GM23338 (cell line): ENCODE measurements at regions not wholly inside any gene's neighbourhood (a gene's known extent, or its start where the extent isn't known, plus 50 kb on each side); places are given as distances from the start of the nearest gene placed in this dataset.

Experiments
- ATAC-seq: fragments of 200-7000 bp; cut with Tn5 transposase; 3 replicates; pipeline ENCODE4 v1.9.1; 2020
- DNase-seq: peaks from one replicate; pipeline ENCODE4 v3.0.0-alpha.2; 2015; ENCODE audit warnings: low spot score
- H2AFZ ChIP-seq: fragments of 200-600 bp; sonication (generic); 2 replicates; pipeline ENCODE4 v1.8.0; 2016; ENCODE audit warnings: antibody characterized with exemption, mild to moderate bottlenecking, moderate library complexity
- H3F3A ChIP-seq: fragments of 200-600 bp; sonication (generic); replicated peaks from 2 replicates; pipeline ENCODE4 v1.8.0; 2017; ENCODE audit warnings: antibody characterized with exemption, mixed run types, low read depth
- H3K27ac ChIP-seq: fragments of 200-600 bp; sonication (generic); 2 replicates; pipeline ENCODE4 v1.6.1; 2016; ENCODE audit warnings: low read depth
- H3K27me3 ChIP-seq: fragments of 200-600 bp; sonication (generic); 2 replicates; pipeline ENCODE4 v1.8.0; 2016; ENCODE audit warnings: mild to moderate bottlenecking, mixed run types, moderate library complexity; ENCODE audit not compliant: insufficient read depth
- H3K36me3 ChIP-seq: fragments of 200-600 bp; sonication (generic); 2 replicates; pipeline ENCODE4 v1.8.0; 2016; ENCODE audit warnings: mild to moderate bottlenecking; ENCODE audit not compliant: insufficient read depth
- H3K4me1 ChIP-seq: fragments of 200-600 bp; sonication (generic); 2 replicates; pipeline ENCODE4 v1.8.0; 2016; ENCODE audit warnings: mild to moderate bottlenecking, moderate library complexity; ENCODE audit not compliant: insufficient read depth
- H3K4me2 ChIP-seq: fragments of 200-600 bp; sonication (generic); 2 replicates; pipeline ENCODE4 v1.7.1; 2017; ENCODE audit warnings: mixed run types
- H3K4me3 ChIP-seq: fragments of 200-600 bp; sonication (generic); 2 replicates; pipeline ENCODE4 v1.6.1; 2016; ENCODE audit warnings: mixed run types
- H3K79me2 ChIP-seq: fragments of 200-600 bp; sonication (generic); replicated peaks from 2 replicates; pipeline ENCODE4 v1.8.0; 2017; ENCODE audit warnings: mild to moderate bottlenecking; ENCODE audit not compliant: insufficient read depth
- H3K9me2 ChIP-seq: fragments of 200-600 bp; sonication (generic); 2 replicates; pipeline ENCODE4 v1.8.0; 2017; ENCODE audit not compliant: insufficient read depth
- H4K20me1 ChIP-seq: fragments of 200-600 bp; sonication (generic); replicated peaks from 2 replicates; pipeline ENCODE4 v1.8.0; 2017; ENCODE audit warnings: mild to moderate bottlenecking; ENCODE audit not compliant: insufficient read depth
- H3K27ac Mint-ChIP-seq: 2 replicates; pipeline ENCODE4 v1.8.0; 2020; ENCODE audit warnings: inconsistent platforms, mild to moderate bottlenecking, moderate library complexity, mixed read lengths
- H3K27me3 Mint-ChIP-seq: 3 replicates; pipeline ENCODE4 v1.8.0; 2022; ENCODE audit warnings: low read depth, mild to moderate bottlenecking, moderate library complexity, mixed read lengths, inconsistent platforms; ENCODE audit not compliant: insufficient read depth, poor library complexity
- H3K36me3 Mint-ChIP-seq: 3 replicates; pipeline ENCODE4 v1.8.0; 2021; ENCODE audit warnings: low read depth, mild to moderate bottlenecking, inconsistent platforms, moderate library complexity, mixed read lengths
- H3K4me1 Mint-ChIP-seq: 3 replicates; pipeline ENCODE4 v1.8.0; 2020; ENCODE audit warnings: mild to moderate bottlenecking, inconsistent platforms, mixed read lengths
- H3K4me3 Mint-ChIP-seq: 3 replicates; pipeline ENCODE4 v1.8.0; 2021; ENCODE audit warnings: moderate library complexity, mild to moderate bottlenecking, inconsistent platforms, mixed read lengths
- H3K9me3 Mint-ChIP-seq: 3 replicates; pipeline ENCODE4 v1.8.0; 2020; ENCODE audit warnings: moderate library complexity, mild to moderate bottlenecking, inconsistent platforms, mixed read lengths
- EZH2phosphoT487 ChIP-seq: fragments of 200-600 bp; sonication (generic); IDR thresholded peaks from one replicate; pipeline ENCODE4 v1.8.1; 2018; ENCODE audit warnings: antibody characterized with exemption; ENCODE audit not compliant: unreplicated experiment
- JUNB ChIP-seq: IDR thresholded peaks from one replicate; pipeline ENCODE4 v1.6.1; 2016; ENCODE audit warnings: antibody characterized with exemption; ENCODE audit not compliant: unreplicated experiment
- NANOG ChIP-seq: IDR thresholded peaks from 2 replicates; pipeline ENCODE4 v1.6.1; 2016; ENCODE audit warnings: antibody characterized with exemption, borderline replicate concordance
- POLR2AphosphoS5 ChIP-seq: IDR thresholded peaks from 2 replicates; pipeline ENCODE4 v1.6.1; 2016; ENCODE audit warnings: antibody characterized with exemption, low read depth
- ZNF114 ChIP-seq: fragments of 250-450 bp; sonication (Bioruptor Pico); IDR thresholded peaks from 2 replicates; pipeline ENCODE4 v1.5.0; 2020; ENCODE audit warnings: mild to moderate bottlenecking, moderate library complexity
- ZNF331 ChIP-seq: fragments of 250-450 bp; sonication (Bioruptor Pico); IDR thresholded peaks from 2 replicates; pipeline ENCODE4 v1.5.0; 2020; ENCODE audit warnings: low read depth, mild to moderate bottlenecking, moderate library complexity
- TF ChIP-seq, protein P1 (sequence below): IDR thresholded peaks from 2 replicates; pipeline ENCODE4 v1.6.1; 2016; ENCODE audit warnings: antibody characterized with exemption
- TF ChIP-seq, protein P2 (sequence below), 2 experiments: fragments of 200-600 bp in 1 of 2; sonication (generic) in 1 of 2; conservative IDR thresholded peaks; 2 replicates each; pipeline versions ENCODE4 v1.5.1 to v1.6.1; 2016 to 2017; ENCODE audit warnings: antibody characterized with exemption in 2 of 2, low read depth in 2 of 2, mild to moderate bottlenecking in 2 of 2, moderate library complexity in 1 of 2
- TF ChIP-seq, protein P3 (sequence below): IDR thresholded peaks from one replicate; pipeline ENCODE4 v1.6.1; 2018; ENCODE audit warnings: antibody characterized with exemption; ENCODE audit not compliant: unreplicated experiment

DNA sequence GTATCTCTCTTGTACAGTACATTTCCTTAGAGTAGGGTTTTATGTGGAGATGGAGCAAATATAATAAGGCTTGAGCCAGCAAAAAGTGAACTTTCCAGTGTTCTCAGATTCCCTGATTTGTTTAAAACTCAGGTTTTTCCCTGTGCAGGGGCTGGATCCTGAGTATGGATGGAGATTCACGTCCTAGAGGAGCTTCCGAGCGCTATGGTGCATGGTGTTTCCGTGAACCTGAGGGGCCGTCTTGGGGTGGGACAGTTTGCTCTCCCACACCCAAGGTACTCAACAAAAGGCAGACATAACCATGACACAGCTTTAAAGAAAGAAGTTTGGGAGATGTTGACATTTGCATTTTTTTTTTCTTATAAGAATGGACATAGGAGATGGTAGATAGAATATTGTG is 122.5 kb downstream of the SEC23IP start:
- Histone ChIP-seq H2AFZ (no peak overlapping the region), H3K4me1 (no peaks in the 10 kb centered on the region), H3K36me3 (no peaks in the 10 kb centered on the region), H3K4me2 (no peak overlapping the region), H4K20me1 (no peaks in the 10 kb centered on the region), H3K9me2 (0 out of 2 replicates have a peak, but pooled peaks cover 8% of the 10 kb centered on the region), H3K27me3 (no peaks in the 10 kb centered on the region), H3K79me2 (no peaks in the 10 kb centered on the region), H3F3A (no peaks in the 10 kb centered on the region), H3K4me3 (no peak overlapping the region), H3K27ac (no peak overlapping the region)
- Mint-ChIP-seq H3K4me1 (no peaks in the 10 kb centered on the region), H3K4me3 (no peak overlapping the region), H3K27me3 (peaks cover 3% of the 10 kb centered on the region), H3K36me3 (no peaks in the 10 kb centered on the region), H3K27ac (no peak overlapping the region), H3K9me3 (no peaks in the 10 kb centered on the region)
- TF ChIP-seq JUNB = no peak
- no peak for DNase-seq
- no peak for ATAC-seq

DNA sequence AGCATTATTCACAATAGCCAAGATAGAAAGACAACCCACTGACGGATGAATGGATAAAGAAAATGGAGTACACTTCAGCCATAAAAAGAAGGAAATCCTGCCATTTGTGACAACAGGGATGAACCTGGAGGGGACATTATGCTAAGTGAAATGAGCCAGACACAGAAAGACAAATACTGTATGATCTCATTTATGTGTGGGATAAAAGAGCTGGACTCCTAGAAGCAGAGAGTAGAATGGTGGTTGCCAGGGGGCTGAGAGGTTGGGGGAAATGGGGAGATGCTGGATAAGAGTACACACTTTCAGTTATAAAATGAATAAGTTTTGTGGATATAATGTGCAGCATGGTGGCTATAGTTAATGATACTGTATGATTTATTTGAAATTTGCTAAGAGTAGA is 124.4 kb downstream of the SEC23IP start:
- no peak overlapping the region for H3K27ac ChIP-seq
- H3K4me3 ChIP-seq = no peak overlapping the region
- H4K20me1 ChIP-seq = no peaks in the 10 kb centered on the region
- TF ChIP-seq, protein P1, sequence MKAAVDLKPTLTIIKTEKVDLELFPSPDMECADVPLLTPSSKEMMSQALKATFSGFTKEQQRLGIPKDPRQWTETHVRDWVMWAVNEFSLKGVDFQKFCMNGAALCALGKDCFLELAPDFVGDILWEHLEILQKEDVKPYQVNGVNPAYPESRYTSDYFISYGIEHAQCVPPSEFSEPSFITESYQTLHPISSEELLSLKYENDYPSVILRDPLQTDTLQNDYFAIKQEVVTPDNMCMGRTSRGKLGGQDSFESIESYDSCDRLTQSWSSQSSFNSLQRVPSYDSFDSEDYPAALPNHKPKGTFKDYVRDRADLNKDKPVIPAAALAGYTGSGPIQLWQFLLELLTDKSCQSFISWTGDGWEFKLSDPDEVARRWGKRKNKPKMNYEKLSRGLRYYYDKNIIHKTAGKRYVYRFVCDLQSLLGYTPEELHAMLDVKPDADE = no peak
- TF ChIP-seq, protein P2, sequence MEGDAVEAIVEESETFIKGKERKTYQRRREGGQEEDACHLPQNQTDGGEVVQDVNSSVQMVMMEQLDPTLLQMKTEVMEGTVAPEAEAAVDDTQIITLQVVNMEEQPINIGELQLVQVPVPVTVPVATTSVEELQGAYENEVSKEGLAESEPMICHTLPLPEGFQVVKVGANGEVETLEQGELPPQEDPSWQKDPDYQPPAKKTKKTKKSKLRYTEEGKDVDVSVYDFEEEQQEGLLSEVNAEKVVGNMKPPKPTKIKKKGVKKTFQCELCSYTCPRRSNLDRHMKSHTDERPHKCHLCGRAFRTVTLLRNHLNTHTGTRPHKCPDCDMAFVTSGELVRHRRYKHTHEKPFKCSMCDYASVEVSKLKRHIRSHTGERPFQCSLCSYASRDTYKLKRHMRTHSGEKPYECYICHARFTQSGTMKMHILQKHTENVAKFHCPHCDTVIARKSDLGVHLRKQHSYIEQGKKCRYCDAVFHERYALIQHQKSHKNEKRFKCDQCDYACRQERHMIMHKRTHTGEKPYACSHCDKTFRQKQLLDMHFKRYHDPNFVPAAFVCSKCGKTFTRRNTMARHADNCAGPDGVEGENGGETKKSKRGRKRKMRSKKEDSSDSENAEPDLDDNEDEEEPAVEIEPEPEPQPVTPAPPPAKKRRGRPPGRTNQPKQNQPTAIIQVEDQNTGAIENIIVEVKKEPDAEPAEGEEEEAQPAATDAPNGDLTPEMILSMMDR (conservative IDR thresholded peaks at IDR 0.05; ENCODE audit: low read depth in 2 of 2) = no peak
- TF ChIP-seq ZNF331 (CRISPR knock-in tag) (no peak), NANOG (no peak), POLR2AphosphoS5 (no peak)
- H3K36me3 Mint-ChIP-seq = no peaks in the 10 kb centered on the region
- ATAC-seq = no peak
- H3K4me1 Mint-ChIP-seq = no peaks in the 10 kb centered on the region
- no peak overlapping the region for H2AFZ ChIP-seq
- no peak overlapping the region for H3K4me2 ChIP-seq
- no peak overlapping the region for H3K27ac Mint-ChIP-seq
- H3K4me1 ChIP-seq = no peaks in the 10 kb centered on the region
- no peaks in the 10 kb centered on the region for H3K36me3 ChIP-seq
- H3K27me3 ChIP-seq = no peaks in the 10 kb centered on the region
- H3K79me2 ChIP-seq = no peaks in the 10 kb centered on the region
- H3K9me3 Mint-ChIP-seq = no peaks in the 10 kb centered on the region
- H3K9me2 ChIP-seq = 0 out of 2 replicates have a peak, but pooled peaks cover 14% of the 10 kb centered on the region
- no peak overlapping the region for H3K4me3 Mint-ChIP-seq
- peaks cover 3% of the 10 kb centered on the region for H3K27me3 Mint-ChIP-seq
- no peak for DNase-seq
- H3F3A ChIP-seq = no peaks in the 10 kb centered on the region

DNA sequence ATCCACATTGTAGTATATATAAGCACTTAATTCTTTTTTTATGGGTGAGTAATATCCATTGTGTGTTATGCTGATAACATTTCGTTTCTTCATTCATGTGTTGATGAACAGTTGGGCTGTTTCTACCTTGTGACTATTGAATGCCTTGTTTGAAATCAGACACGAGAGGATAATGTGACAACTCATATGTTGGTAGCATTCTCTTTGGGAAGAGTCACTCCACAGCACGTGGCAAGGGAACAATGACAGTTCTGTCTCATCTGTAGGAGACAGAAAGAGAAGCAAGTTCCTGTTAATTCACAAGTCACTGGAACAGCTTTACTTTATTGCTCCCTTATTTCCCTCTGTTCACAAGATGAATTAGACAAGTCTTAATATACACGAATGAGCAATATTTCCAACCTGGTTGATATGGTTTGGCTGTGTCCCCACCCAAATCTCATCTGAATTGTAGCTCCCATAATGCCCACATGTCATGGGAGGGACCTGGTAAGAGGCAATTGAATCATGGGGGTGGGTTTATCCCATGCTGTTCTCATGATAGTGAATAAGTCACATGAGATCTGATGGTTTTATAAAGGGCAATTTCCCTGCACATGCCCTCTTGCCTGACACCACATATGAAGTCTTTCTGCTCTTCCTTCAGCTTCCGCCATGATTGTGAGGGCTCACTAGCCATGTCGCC is 125.3 kb downstream of the SEC23IP start:
- Histone ChIP-seq H3K9me2 (0 out of 2 replicates have a peak, but pooled peaks cover 16% of the 10 kb centered on the region), H3K4me2 (no peak overlapping the region), H3K79me2 (no peaks in the 10 kb centered on the region), H2AFZ (no peak overlapping the region), H3K4me3 (no peak overlapping the region), H3K36me3 (no peaks in the 10 kb centered on the region), H4K20me1 (no peaks in the 10 kb centered on the region), H3F3A (no peaks in the 10 kb centered on the region), H3K27me3 (no peaks in the 10 kb centered on the region), H3K4me1 (no peaks in the 10 kb centered on the region), H3K27ac (no peak overlapping the region)
- H3K27ac Mint-ChIP-seq = no peak overlapping the region
- H3K9me3 Mint-ChIP-seq = no peaks in the 10 kb centered on the region
- no peaks in the 10 kb centered on the region for H3K27me3 Mint-ChIP-seq
- no peaks in the 10 kb centered on the region for H3K36me3 Mint-ChIP-seq
- H3K4me3 Mint-ChIP-seq = no peak overlapping the region
- DNase-seq = no peak
- no peak for ATAC-seq
- H3K4me1 Mint-ChIP-seq = no peaks in the 10 kb centered on the region
- TF ChIP-seq NANOG = no peak
- TF ChIP-seq ZNF114 (CRISPR knock-in tag) = no peak
- no peak for TF ChIP-seq EZH2phosphoT487
- TF ChIP-seq, protein P2 (conservative IDR thresholded peaks at IDR 0.05; ENCODE audit: low read depth in 2 of 2) = no peak
- TF ChIP-seq, protein P1 = no peak
- TF ChIP-seq, protein P3, sequence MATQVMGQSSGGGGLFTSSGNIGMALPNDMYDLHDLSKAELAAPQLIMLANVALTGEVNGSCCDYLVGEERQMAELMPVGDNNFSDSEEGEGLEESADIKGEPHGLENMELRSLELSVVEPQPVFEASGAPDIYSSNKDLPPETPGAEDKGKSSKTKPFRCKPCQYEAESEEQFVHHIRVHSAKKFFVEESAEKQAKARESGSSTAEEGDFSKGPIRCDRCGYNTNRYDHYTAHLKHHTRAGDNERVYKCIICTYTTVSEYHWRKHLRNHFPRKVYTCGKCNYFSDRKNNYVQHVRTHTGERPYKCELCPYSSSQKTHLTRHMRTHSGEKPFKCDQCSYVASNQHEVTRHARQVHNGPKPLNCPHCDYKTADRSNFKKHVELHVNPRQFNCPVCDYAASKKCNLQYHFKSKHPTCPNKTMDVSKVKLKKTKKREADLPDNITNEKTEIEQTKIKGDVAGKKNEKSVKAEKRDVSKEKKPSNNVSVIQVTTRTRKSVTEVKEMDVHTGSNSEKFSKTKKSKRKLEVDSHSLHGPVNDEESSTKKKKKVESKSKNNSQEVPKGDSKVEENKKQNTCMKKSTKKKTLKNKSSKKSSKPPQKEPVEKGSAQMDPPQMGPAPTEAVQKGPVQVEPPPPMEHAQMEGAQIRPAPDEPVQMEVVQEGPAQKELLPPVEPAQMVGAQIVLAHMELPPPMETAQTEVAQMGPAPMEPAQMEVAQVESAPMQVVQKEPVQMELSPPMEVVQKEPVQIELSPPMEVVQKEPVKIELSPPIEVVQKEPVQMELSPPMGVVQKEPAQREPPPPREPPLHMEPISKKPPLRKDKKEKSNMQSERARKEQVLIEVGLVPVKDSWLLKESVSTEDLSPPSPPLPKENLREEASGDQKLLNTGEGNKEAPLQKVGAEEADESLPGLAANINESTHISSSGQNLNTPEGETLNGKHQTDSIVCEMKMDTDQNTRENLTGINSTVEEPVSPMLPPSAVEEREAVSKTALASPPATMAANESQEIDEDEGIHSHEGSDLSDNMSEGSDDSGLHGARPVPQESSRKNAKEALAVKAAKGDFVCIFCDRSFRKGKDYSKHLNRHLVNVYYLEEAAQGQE = no peak
